ENCODE measurements at regions not wholly inside any gene's neighbourhood (a gene's known extent, or its start where the extent isn't known, plus 50 kb on each side); places are given as distances from the start of the nearest gene placed in this dataset.

DNA sequence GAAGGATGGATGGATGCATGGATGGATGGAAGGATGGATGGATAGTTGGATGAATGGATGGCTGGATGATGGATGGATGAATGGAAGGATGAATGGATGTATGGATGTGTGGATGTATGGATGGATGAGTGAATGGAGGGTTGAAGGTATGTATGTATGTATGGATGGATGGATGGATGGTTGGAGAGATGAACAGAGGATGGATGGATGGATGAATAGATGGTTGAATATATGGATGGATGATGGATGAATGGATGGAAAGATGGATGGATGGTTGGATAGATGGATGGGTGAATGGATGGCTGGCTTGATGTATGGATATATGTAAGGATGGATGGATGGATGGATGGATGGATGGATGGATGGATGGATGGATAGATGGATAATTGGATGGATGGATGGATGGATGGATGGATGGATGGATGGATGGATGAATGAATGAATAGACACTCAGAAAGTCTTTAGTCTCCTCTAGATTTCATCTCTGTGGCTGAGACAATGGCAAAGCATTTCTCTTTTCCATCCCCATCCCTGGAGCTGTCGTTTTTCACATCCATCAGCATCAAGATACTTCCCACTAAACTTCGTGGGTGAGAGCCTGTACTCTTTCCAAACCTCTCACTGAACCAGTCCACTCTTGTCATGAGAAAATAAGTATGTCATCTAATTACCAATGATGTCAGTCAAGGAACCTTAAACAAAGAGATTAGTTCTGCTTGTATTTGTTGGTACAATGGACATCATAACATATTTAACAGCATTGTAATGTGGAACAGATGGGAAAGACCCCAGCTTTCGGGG lies 74.8 kb upstream of the CLMN start:
- TF ChIP-seq, protein P1, sequence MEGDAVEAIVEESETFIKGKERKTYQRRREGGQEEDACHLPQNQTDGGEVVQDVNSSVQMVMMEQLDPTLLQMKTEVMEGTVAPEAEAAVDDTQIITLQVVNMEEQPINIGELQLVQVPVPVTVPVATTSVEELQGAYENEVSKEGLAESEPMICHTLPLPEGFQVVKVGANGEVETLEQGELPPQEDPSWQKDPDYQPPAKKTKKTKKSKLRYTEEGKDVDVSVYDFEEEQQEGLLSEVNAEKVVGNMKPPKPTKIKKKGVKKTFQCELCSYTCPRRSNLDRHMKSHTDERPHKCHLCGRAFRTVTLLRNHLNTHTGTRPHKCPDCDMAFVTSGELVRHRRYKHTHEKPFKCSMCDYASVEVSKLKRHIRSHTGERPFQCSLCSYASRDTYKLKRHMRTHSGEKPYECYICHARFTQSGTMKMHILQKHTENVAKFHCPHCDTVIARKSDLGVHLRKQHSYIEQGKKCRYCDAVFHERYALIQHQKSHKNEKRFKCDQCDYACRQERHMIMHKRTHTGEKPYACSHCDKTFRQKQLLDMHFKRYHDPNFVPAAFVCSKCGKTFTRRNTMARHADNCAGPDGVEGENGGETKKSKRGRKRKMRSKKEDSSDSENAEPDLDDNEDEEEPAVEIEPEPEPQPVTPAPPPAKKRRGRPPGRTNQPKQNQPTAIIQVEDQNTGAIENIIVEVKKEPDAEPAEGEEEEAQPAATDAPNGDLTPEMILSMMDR (IDR thresholded peaks at IDR 0.05), result no peak
- H3K4me1 ChIP-seq, result no peaks in the 10 kb centered on the region
- H3K9me3 ChIP-seq, result no peaks in the 10 kb centered on the region
- H3K4me3 ChIP-seq, result no peak overlapping the region
- no peak overlapping the region for H3K27ac ChIP-seq
- ATAC-seq (no peak), DNase-seq (no peak)
- no peaks in the 10 kb centered on the region for H3K36me3 ChIP-seq
- intact Hi-C loops (cut with DNase I), result no loop called here
- H3K27me3 ChIP-seq, result no peaks in the 10 kb centered on the region

- ATAC-seq, result no peak
- intact Hi-C loops (cut with DNase I), result no loop called here
These were observed 73.1 kb upstream of the CLMN start for GRCh38 chr14:95392841-95393240.

GRCh38 chr14:95391331-95391730 lies 71.6 kb upstream of the CLMN start:
- TF ChIP-seq, protein P1 (IDR thresholded peaks at IDR 0.05), result no peak
- H3K27me3 ChIP-seq, result peaks cover 0 to 4% of the 10 kb centered on the region in 2 donors
- H3K27ac ChIP-seq, result no peak overlapping the region
- H3K4me1 ChIP-seq, result no peaks in the 10 kb centered on the region
- intact Hi-C loops (cut with DNase I), result no loop called here
- no peak overlapping the region for H3K4me3 ChIP-seq
- no peaks in the 10 kb centered on the region for H3K9me3 ChIP-seq
- H3K36me3 ChIP-seq, result no peaks in the 10 kb centered on the region
- DNase-seq, result no peak
- no peak for ATAC-seq

More at GRCh38 chr14:95392841-95393240, 73.1 kb upstream of the CLMN start:
- Histone ChIP-seq H3K9me3 (no peaks in the 10 kb centered on the region), H3K4me1 (no peaks in the 10 kb centered on the region), H3K36me3 (no peaks in the 10 kb centered on the region), H3K4me3 (no peak overlapping the region), H3K27ac (no peak overlapping the region), H3K27me3 (no peaks in the 10 kb centered on the region)
- TF ChIP-seq, protein P1 (IDR thresholded peaks at IDR 0.05), result no peak
- DNase-seq, result no peak

GRCh38 chr14:95389471-95390011 lies 69.8 kb upstream of the CLMN start:
- DNase-seq (no peak), ATAC-seq (no peak)
- intact Hi-C loops (cut with DNase I), result no loop called here

GRCh38 chr14:95388699-95389098 lies 69.0 kb upstream of the CLMN start:
- no peak overlapping the region for H3K27ac ChIP-seq
- no peak overlapping the region for H3K4me3 ChIP-seq
- no peaks in the 10 kb centered on the region for H3K36me3 ChIP-seq
- no peaks in the 10 kb centered on the region for H3K4me1 ChIP-seq
- DNase-seq (no peak), ATAC-seq (no peak)
- H3K27me3 ChIP-seq, result peaks cover 0 to 8% of the 10 kb centered on the region in 2 donors
- H3K9me3 ChIP-seq, result no peaks in the 10 kb centered on the region
- intact Hi-C loops (cut with DNase I), result no loop called here
- TF ChIP-seq, protein P1 (IDR thresholded peaks at IDR 0.05), result no peak

More at GRCh38 chr14:95389471-95390011, 69.8 kb upstream of the CLMN start:
- no peaks in the 10 kb centered on the region for H3K9me3 ChIP-seq
- no peaks in the 10 kb centered on the region for H3K4me1 ChIP-seq
- TF ChIP-seq, protein P1 (IDR thresholded peaks at IDR 0.05), result no peak
- no peaks in the 10 kb centered on the region for H3K36me3 ChIP-seq
- H3K27me3 ChIP-seq, result peaks cover 0 to 8% of the 10 kb centered on the region in 2 donors
- H3K27ac ChIP-seq, result no peak overlapping the region
- H3K4me3 ChIP-seq, result no peak overlapping the region
